ENCODE measurements at regions not wholly inside any gene's neighbourhood (a gene's known extent, or its start where the extent isn't known, plus 50 kb on each side); places are given as distances from the start of the nearest gene placed in this dataset.

- Histone ChIP-seq H2AK9ac (replicated peaks; ENCODE audit: low read depth, low read length, poor library complexity) (no peak overlapping the region), H2AFZ (replicated peaks; ENCODE audit: low read length, poor library complexity) (no peak overlapping the region), H2BK5ac (ENCODE audit: low read depth, low read length, poor library complexity, severe bottlenecking) (no peak overlapping the region), H3K4me1 (ENCODE audit: control insufficient read depth, insufficient read depth, low read length) (no peaks in the 10 kb centered on the region), H3K18ac (ENCODE audit: low read depth, low read length) (no peak overlapping the region), H3K4me3 (ENCODE audit: insufficient read depth, low read depth, low read length) (no peak overlapping the region), H2BK120ac (ENCODE audit: low read depth, low read length) (no peak overlapping the region), H3K4me2 (ENCODE audit: low read depth, low read length) (no peak overlapping the region), H3K9me3 (ENCODE audit: control insufficient read depth, insufficient read depth, low read length) (no peaks in the 10 kb centered on the region), H2AK5ac (ENCODE audit: low read depth, low read length) (no peak overlapping the region), H3K23ac (ENCODE audit: low read depth, low read length) (no peak overlapping the region), H3K27ac (ENCODE audit: insufficient read depth, low read length) (no peak overlapping the region), H4K5ac (ENCODE audit: low read depth, low read length) (no peak overlapping the region), H4K91ac (ENCODE audit: insufficient read depth, low read depth, low read length) (no peak overlapping the region), H3K27me3 (ENCODE audit: control insufficient read depth, insufficient read depth, low read length) (peaks cover 1% of the 10 kb centered on the region; the same call in 1 of the 2 replicates), H4K8ac (ENCODE audit: low read depth in 2 of 2, low read length in 2 of 2) (no peak overlapping the region), H3K79me1 (ENCODE audit: low read depth in 1 of 2, low read length in 2 of 2) (no peaks in the 10 kb centered on the region), H3K4ac (ENCODE audit: low read depth, low read length) (no peak overlapping the region), H3K56ac (ENCODE audit: extremely low read depth, insufficient read depth, low read length) (no peak overlapping the region), H3K14ac (replicated peaks; ENCODE audit: low read depth, low read length) (no peak overlapping the region), H3K9me1 (ENCODE audit: insufficient read depth, low read length) (no peaks in the 10 kb centered on the region), H2BK20ac (ENCODE audit: low read depth, low read length) (no peak overlapping the region), H2BK15ac (ENCODE audit: low read depth, low read length) (no peak overlapping the region), H4K20me1 (ENCODE audit: insufficient read depth, low read length) (no peaks in the 10 kb centered on the region), H3K9ac (ENCODE audit: low read depth, low read length) (no peak overlapping the region), H3K36me3 (ENCODE audit: control insufficient read depth, insufficient read depth, low read length) (no peaks in the 10 kb centered on the region)
- no peak for DNase-seq
- CTCF ChIA-PET: interaction anchor here (0.6 kb wide), 1 partner anchor 236 kb away, joined by 3 read pairs; no protein-coding TSS in a partner anchor
- no peak for ATAC-seq (ENCODE audit: low read depth)
- TF ChIP-seq POLR2A (IDR thresholded peaks at IDR 0.05; ENCODE audit: low read depth, low read length) (no peak), MAZ (IDR thresholded peaks at IDR 0.05; ENCODE audit: borderline replicate concordance, low read depth, low read length) (no peak), CHD1 (IDR thresholded peaks at IDR 0.05; ENCODE audit: low read depth, low read length) (no peak), RAD21 (IDR thresholded peaks at IDR 0.05; ENCODE audit: low read length) (no peak), ELK1 (IDR thresholded peaks at IDR 0.05; ENCODE audit: borderline replicate concordance, low read depth, low read length) (no peak), NFE2L2 (IDR thresholded peaks at IDR 0.05; ENCODE audit: low read depth, low read length) (no peak), USF2 (IDR thresholded peaks at IDR 0.05; ENCODE audit: low read depth, low read length) (no peak), FOS (IDR thresholded peaks at IDR 0.05; ENCODE audit: low read depth, low read length) (no peak), MAFK (IDR thresholded peaks at IDR 0.05; ENCODE audit: low read depth, low read length) (no peak), BHLHE40 (IDR thresholded peaks at IDR 0.05; ENCODE audit: low read depth, low read length) (no peak), MXI1 (IDR thresholded peaks at IDR 0.05; ENCODE audit: borderline replicate concordance, low read depth, low read length) (no peak), SMC3 (IDR thresholded peaks at IDR 0.05; ENCODE audit: low read depth, low read length) (no peak), RCOR1 (IDR thresholded peaks at IDR 0.05; ENCODE audit: insufficient replicate concordance, low read length) (no peak)
- in situ Hi-C loops (cut with MboI; ENCODE audit: low sequenced_read_pairs): no loop called here
- WGBS, 2 experiments (ENCODE audit: extremely low coverage in 2 of 2, insufficient read length in 1 of 2): no CpG with 5 or more reads among the region's 2 CpGs
- POLR2A ChIA-PET (ENCODE audit: unreplicated experiment): no interaction called here
- dilution Hi-C loops (cut with HindIII; ENCODE audit: low sequenced_read_pairs, unreplicated experiment): no loop called here
- intact Hi-C loops (cut with micrococcal nuclease): no loop called here
- BruUV-seq (replicated peaks): no TSS peak
Observed at GRCh38 chr17:34130544-34130943, 124.5 kb upstream of the CCL2 start.

Measured in IMR-90 (cell line).